ENCODE measurements at regions not wholly inside any gene's neighbourhood (a gene's known extent, or its start where the extent isn't known, plus 50 kb on each side); places are given as distances from the start of the nearest gene placed in this dataset.
"Not testable (repeated sequence)": the region's sequence is repeated elsewhere in the genome, so short reads cannot be mapped to it uniquely, and the experiment has no call there.

DNA sequence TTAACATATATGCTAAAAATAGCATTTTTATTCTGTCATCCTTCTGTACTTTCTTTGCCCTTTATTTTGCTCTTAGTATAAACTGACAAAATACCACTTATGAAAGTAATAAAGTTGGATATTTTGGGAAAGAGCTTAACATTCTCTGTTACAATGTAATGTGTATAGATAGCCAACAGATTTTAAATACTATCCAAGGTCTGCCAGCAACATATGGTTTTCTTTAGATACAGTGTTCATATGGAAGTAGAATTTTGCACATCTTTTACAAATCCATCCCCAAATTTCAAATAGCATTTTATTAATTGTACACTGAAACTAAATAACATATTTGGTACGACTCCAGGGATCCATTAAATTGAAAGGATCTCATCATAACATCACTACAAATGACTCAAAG lies 268.6 kb upstream of the PCDH18 start:
- intact Hi-C loops (cut with micrococcal nuclease; ENCODE audit: unreplicated experiment), result no loop called here

DNA sequence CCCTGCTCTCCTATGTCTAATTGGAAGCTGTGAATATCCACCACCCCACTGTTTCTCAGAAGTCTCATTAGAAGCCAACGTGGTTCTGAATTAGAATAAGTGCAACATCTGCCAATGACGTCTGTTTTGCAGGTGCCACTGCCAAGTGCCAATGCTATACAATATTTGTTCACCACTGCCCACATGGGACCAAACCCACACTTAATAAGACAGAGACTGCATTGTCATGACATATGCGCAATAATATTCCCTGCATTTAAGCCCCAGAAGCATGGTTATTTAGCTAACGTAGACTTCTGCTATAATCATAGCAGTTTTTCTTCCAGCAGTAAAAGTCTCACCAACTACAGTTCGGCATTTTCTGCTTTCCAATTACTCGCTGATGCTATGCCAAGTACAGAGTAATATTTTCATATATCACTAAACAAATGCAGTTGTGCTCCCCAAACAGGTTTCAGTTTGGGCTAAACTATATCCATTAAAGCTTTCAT lies 262.5 kb upstream of the PCDH18 start:
- TF ChIP-seq, protein P1, sequence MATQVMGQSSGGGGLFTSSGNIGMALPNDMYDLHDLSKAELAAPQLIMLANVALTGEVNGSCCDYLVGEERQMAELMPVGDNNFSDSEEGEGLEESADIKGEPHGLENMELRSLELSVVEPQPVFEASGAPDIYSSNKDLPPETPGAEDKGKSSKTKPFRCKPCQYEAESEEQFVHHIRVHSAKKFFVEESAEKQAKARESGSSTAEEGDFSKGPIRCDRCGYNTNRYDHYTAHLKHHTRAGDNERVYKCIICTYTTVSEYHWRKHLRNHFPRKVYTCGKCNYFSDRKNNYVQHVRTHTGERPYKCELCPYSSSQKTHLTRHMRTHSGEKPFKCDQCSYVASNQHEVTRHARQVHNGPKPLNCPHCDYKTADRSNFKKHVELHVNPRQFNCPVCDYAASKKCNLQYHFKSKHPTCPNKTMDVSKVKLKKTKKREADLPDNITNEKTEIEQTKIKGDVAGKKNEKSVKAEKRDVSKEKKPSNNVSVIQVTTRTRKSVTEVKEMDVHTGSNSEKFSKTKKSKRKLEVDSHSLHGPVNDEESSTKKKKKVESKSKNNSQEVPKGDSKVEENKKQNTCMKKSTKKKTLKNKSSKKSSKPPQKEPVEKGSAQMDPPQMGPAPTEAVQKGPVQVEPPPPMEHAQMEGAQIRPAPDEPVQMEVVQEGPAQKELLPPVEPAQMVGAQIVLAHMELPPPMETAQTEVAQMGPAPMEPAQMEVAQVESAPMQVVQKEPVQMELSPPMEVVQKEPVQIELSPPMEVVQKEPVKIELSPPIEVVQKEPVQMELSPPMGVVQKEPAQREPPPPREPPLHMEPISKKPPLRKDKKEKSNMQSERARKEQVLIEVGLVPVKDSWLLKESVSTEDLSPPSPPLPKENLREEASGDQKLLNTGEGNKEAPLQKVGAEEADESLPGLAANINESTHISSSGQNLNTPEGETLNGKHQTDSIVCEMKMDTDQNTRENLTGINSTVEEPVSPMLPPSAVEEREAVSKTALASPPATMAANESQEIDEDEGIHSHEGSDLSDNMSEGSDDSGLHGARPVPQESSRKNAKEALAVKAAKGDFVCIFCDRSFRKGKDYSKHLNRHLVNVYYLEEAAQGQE (IDR thresholded peaks at IDR 0.05; ENCODE audit: insufficient read depth in 1 of 2, low read depth in 2 of 2, low read length in 1 of 2), result no peak
- TF ChIP-seq TCF7L2 (IDR thresholded peaks at IDR 0.05; ENCODE audit: low read depth, low read length) (no peak), SIN3A (IDR thresholded peaks at IDR 0.05; ENCODE audit: borderline replicate concordance, insufficient read depth, low read depth, low read length) (no peak), POLR2AphosphoS5 (IDR thresholded peaks at IDR 0.05; ENCODE audit: low read depth, low read length) (no peak)
- TF ChIP-seq, protein P2, sequence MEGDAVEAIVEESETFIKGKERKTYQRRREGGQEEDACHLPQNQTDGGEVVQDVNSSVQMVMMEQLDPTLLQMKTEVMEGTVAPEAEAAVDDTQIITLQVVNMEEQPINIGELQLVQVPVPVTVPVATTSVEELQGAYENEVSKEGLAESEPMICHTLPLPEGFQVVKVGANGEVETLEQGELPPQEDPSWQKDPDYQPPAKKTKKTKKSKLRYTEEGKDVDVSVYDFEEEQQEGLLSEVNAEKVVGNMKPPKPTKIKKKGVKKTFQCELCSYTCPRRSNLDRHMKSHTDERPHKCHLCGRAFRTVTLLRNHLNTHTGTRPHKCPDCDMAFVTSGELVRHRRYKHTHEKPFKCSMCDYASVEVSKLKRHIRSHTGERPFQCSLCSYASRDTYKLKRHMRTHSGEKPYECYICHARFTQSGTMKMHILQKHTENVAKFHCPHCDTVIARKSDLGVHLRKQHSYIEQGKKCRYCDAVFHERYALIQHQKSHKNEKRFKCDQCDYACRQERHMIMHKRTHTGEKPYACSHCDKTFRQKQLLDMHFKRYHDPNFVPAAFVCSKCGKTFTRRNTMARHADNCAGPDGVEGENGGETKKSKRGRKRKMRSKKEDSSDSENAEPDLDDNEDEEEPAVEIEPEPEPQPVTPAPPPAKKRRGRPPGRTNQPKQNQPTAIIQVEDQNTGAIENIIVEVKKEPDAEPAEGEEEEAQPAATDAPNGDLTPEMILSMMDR (IDR thresholded peaks at IDR 0.05), result no peak
- Histone ChIP-seq H3K4me1 (ENCODE audit: control insufficient read depth, insufficient read depth, low read length) (no peaks in the 10 kb centered on the region), H3K27ac (ENCODE audit: low read length) (no peak overlapping the region), H3K4me3 (ENCODE audit: low read depth in 2 of 2, low read length in 2 of 2) (no peak overlapping the region), H3K27me3 (ENCODE audit: control insufficient read depth, insufficient read depth, low read length) (no peaks in the 10 kb centered on the region), H3K9me3 (ENCODE audit: control insufficient read depth, insufficient read depth, low read depth, low read length) (no peaks in the 10 kb centered on the region), H3K36me3 (ENCODE audit: control insufficient read depth, insufficient read depth, low read length) (no peaks in the 10 kb centered on the region)
- POLR2A ChIA-PET, result no interaction called here
- intact Hi-C loops (cut with micrococcal nuclease; ENCODE audit: unreplicated experiment), result no loop called here
- in situ Hi-C loops (cut with HindIII; ENCODE audit: low pct_unique_long_range_greater_than_20kb, low sequenced_read_pairs), result no loop called here
- no TSS peak for BruUV-seq (replicated peaks)
- DNase-seq (ENCODE audit: low read depth, low spot score), result no peak
- ATAC-seq, result no peak
- CTCF ChIA-PET, result interaction anchor here (0.6 kb wide), 1 partner anchor 601 kb away, joined by 3 read pairs; no protein-coding TSS in a partner anchor

More for the DNA sequence above, 268.6 kb upstream of the PCDH18 start:
- ChIA-PET POLR2A (no interaction called here), CTCF (no interaction called here)
- TF ChIP-seq TCF7L2 (IDR thresholded peaks at IDR 0.05; ENCODE audit: low read depth, low read length) (no peak), POLR2AphosphoS5 (IDR thresholded peaks at IDR 0.05; ENCODE audit: low read depth, low read length) (no peak), SIN3A (IDR thresholded peaks at IDR 0.05; ENCODE audit: borderline replicate concordance, insufficient read depth, low read depth, low read length) (no peak)
- TF ChIP-seq, protein P2 (IDR thresholded peaks at IDR 0.05), result no peak
- TF ChIP-seq, protein P1 (IDR thresholded peaks at IDR 0.05; ENCODE audit: insufficient read depth in 1 of 2, low read depth in 2 of 2, low read length in 1 of 2), result no peak
- BruUV-seq (replicated peaks), result no TSS peak
- DNase-seq (ENCODE audit: low read depth, low spot score) (no peak), ATAC-seq (no peak)
- Histone ChIP-seq H3K27me3 (ENCODE audit: control insufficient read depth, insufficient read depth, low read length) (no peaks in the 10 kb centered on the region), H3K27ac (ENCODE audit: low read length) (no peak overlapping the region), H3K4me3 (ENCODE audit: low read depth in 2 of 2, low read length in 2 of 2) (no peak overlapping the region), H3K4me1 (ENCODE audit: control insufficient read depth, insufficient read depth, low read length) (no peaks in the 10 kb centered on the region), H3K9me3 (ENCODE audit: control insufficient read depth, insufficient read depth, low read depth, low read length) (no peaks in the 10 kb centered on the region), H3K36me3 (ENCODE audit: control insufficient read depth, insufficient read depth, low read length) (no peaks in the 10 kb centered on the region)
- in situ Hi-C loops (cut with HindIII; ENCODE audit: low pct_unique_long_range_greater_than_20kb, low sequenced_read_pairs), result no loop called here

DNA sequence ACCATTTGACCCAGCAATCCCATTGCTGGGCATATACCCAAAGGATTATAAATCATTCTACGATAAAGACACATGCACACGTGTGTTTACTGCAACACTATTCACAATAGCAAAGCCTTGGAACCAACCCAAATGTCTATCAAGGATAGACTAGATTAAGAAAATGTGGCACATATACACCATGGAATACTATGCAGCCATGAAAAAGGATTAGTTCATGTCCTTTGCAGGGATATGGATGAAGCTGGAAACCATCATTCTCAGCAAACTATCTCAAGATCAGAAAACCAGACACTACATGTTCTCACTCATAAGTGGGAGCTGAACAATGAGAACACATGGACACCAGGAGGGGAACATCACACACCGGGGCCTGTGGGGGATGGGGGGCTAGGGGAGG lies 257.0 kb upstream of the PCDH18 start:
- intact Hi-C loops (cut with micrococcal nuclease; ENCODE audit: unreplicated experiment); H3K4me1 ChIP-seq (ENCODE audit: control insufficient read depth, insufficient read depth, low read length); H3K36me3 ChIP-seq (ENCODE audit: control insufficient read depth, insufficient read depth, low read length); H3K27me3 ChIP-seq (ENCODE audit: control insufficient read depth, insufficient read depth, low read length); in situ Hi-C loops (cut with HindIII; ENCODE audit: low pct_unique_long_range_greater_than_20kb, low sequenced_read_pairs); POLR2A ChIA-PET; BruUV-seq (replicated peaks); H3K27ac ChIP-seq (ENCODE audit: low read length); DNase-seq (ENCODE audit: low read depth, low spot score); CTCF ChIA-PET; H3K9me3 ChIP-seq (ENCODE audit: control insufficient read depth, insufficient read depth, low read depth, low read length); H3K4me3 ChIP-seq (ENCODE audit: low read depth in 2 of 2, low read length in 2 of 2); ATAC-seq: not testable (repeated sequence)

DNA sequence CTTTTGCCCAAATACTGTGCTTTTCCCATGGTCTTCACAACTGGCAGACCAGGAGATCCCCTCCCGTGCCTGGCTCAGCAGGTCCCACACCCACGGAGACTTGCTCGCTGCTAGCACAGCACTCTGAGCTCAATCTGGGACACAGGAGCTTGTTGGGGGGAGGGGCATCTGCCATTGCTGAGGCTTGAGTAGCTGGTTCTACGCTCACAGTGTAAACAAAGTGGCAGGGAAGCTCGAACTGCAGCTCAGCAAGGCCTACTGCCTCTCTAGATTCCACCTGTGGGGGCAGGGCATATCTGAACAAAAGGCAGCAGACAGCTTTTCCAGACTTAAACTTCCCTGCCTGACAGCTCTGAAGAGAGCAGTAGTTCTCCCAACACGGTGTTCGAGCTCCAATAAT lies 251.6 kb upstream of the PCDH18 start:
- H3K4me1 ChIP-seq (ENCODE audit: control insufficient read depth, insufficient read depth, low read length); POLR2A ChIA-PET; H3K36me3 ChIP-seq (ENCODE audit: control insufficient read depth, insufficient read depth, low read length); H3K4me3 ChIP-seq (ENCODE audit: low read depth in 2 of 2, low read length in 2 of 2); H3K9me3 ChIP-seq (ENCODE audit: control insufficient read depth, insufficient read depth, low read depth, low read length); ATAC-seq; H3K27me3 ChIP-seq (ENCODE audit: control insufficient read depth, insufficient read depth, low read length); DNase-seq (ENCODE audit: low read depth, low spot score); H3K27ac ChIP-seq (ENCODE audit: low read length); BruUV-seq (replicated peaks); in situ Hi-C loops (cut with HindIII; ENCODE audit: low pct_unique_long_range_greater_than_20kb, low sequenced_read_pairs); intact Hi-C loops (cut with micrococcal nuclease; ENCODE audit: unreplicated experiment): not testable (repeated sequence)
- CTCF ChIA-PET, result interaction anchor here (0.6 kb wide), 1 partner anchor 88 kb away, joined by 5 read pairs; no protein-coding TSS in a partner anchor

All from Panc1 (cell line).